GM18868 (cell line): ENCODE measurements at regions not wholly inside any gene's neighbourhood (a gene's known extent, or its start where the extent isn't known, plus 50 kb on each side); places are given as distances from the start of the nearest gene placed in this dataset.

Experiments used
- ATAC-seq: cut with Tn5 transposase; IDR thresholded peaks from one replicate; pipeline ENCODE4 v1.9.1; 2021; ENCODE audit warnings: mild to moderate bottlenecking, moderate library complexity; ENCODE audit not compliant: unreplicated experiment

- ATAC-seq: no peak
Measured at GRCh38 chr18:47549021-47549540, 297.6 kb upstream of the SKOR2 start.

GRCh38 chr18:47547539-47548202, 296.2 kb upstream of the SKOR2 start:
- no peak for ATAC-seq

- no peak for ATAC-seq
Measured at GRCh38 chr18:47545613-47546012, 294.2 kb upstream of the SKOR2 start.

GRCh38 chr18:47543080-47543479, 291.6 kb upstream of the SKOR2 start:
- no peak for ATAC-seq

- ATAC-seq: no peak
Measured at GRCh38 chr18:47542551-47542950, 291.1 kb upstream of the SKOR2 start.

DNA sequence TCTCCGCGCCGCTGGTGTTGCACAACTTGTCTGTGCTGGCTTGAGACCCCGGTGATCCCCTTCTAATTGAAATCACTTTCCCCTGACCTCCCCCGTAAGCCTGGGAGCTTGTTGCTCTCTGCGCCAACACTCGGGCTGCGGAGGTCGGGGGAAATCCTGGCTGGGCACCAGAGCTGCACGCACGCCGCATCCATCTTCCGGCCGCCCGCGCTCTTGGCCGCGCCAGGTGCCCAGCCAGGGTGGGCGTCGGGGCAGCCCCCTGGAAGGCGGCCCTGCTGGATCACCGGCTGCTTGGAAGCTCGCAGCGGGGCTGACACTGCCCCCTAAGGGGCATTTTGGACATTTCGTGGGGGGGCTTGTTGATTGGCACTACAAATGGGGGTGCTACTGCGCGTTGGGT, 280.3 kb upstream of the SKOR2 start:
- no peak for ATAC-seq

- no peak for ATAC-seq
Measured at GRCh38 chr18:47530695-47531094, 279.2 kb upstream of the SKOR2 start.

DNA sequence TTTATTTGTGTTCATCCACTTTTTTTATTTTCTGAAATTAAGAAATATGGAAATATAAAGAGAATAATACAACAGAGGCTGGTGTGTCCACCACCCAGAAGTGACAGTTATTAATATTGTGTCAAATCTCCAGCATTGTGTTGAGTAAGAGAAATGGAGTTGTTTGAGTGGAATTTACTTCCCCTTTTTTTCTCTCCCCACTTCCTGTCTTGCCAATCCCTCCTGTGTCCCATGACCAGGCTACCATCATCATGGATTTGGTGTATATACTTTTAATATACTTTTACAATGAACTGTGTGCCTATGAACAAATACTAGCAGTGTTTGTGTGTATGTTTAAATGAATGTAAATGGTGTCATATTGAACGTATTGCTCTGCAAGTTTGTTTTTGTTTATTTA, 276.9 kb upstream of the SKOR2 start:
- no peak for ATAC-seq

- no peak for ATAC-seq
Measured at GRCh38 chr18:47526147-47526546, 274.7 kb upstream of the SKOR2 start.

DNA sequence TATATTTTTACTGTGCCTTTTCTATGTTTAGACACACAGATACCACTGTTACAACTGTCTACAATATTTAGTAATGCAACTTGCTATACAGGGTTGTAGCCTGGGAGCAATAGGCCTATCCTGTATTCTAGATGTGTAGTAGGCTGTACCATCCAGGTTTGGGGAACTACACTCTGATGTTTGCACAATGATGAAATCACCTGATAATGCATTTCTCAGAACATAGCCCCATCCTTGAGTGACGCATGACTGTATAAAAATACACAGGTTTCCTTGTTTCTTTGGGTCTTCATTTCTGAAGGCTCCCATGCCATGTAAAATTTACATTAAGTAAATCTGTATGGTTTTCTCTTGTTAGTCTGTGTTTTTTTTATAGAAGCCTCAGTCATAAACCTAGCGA, 270.9 kb upstream of the SKOR2 start:
- no peak for ATAC-seq

- no peak for ATAC-seq
Measured at GRCh38 chr18:47520263-47520662, 268.8 kb upstream of the SKOR2 start.

DNA sequence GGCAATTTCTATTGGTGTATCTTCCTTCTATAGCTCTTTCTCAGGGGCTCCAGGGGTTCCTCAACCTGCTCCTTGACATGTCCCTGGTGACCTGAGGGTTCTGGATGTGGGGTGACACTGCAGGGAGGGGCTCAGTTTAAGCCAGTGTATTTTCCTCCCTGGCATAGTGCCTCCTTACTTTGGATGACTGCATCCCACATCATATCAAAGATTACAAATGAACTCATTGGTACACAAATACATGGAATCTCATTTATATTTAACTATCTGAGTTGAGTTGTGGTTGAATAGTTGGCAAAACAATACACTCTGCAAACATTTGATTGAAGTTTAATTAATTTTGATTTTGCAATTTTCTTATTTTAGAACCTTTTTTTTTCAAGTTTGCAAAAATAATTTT, 268.2 kb upstream of the SKOR2 start:
- no peak for ATAC-seq

DNA sequence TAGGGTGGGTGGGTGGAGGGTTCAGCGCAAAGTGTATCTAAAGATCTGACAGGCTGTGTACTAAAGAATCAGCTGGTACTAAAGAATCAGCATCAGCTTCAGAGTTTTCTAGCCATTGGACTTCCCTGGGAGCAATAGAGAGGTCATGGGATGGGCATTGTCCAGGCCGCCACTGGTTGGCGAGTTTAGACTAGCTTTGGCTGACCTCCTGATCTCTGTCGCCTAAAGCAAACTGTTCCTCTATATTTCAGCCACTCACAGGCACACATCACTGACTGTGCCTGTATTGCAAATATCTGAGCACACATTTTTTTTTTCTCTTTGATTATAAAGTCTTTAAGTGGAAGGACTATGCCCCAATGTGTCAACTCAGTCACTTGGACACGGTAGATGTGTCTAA, 267.8 kb upstream of the SKOR2 start:
- no peak for ATAC-seq

DNA sequence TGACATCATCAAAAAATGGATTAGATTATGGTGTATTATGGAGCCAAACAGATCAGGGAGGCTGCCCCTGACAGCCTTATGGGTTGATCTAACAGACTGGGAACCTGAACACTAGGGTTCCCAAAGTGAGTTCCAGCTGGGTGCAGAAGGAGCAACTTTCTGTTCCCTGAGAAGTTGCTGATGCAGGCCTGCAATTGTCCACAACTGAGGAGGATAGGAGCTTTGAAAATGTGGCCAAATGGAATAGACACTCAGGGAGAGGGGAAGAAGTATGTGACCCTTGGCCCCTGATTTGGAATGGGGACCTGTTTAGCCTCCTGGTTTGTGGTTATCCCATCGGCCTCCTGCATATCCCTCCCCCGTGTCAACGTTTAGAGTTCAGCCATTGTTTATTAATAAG, 262.2 kb upstream of the SKOR2 start:
- no peak for ATAC-seq

DNA sequence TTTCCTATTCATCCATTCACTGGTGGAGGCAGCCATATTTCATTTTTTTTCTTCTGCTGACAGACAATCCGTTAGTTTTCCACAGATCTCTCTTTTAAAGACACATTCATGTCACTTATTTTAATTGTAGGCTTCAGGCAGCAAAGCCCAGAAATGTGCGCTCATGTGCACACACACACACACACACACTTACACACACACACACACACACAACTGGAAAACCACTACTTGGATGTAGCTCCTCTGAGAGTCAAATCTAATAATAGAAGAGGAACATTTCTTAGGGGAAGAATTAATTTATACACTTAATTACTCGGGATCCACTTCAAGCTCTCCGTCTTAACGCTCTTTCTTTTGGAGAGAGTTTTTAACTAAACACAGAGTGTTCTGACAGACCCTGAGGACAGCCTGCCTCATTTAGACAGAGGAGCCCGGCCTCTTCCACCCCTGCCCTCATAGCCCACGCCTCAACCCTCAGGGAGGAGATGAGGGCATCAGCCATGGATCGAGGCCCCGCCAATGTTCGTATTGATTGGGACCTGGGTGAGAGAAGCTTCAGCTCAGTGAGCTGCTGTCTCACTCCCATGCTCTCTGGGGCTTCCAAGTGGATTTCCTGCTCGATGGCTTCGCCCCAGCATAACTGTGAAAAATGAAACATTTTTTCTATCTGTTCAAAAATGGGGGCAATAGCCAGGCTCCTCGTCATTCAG, 261.4 kb upstream of the SKOR2 start:
- ATAC-seq: no peak

DNA sequence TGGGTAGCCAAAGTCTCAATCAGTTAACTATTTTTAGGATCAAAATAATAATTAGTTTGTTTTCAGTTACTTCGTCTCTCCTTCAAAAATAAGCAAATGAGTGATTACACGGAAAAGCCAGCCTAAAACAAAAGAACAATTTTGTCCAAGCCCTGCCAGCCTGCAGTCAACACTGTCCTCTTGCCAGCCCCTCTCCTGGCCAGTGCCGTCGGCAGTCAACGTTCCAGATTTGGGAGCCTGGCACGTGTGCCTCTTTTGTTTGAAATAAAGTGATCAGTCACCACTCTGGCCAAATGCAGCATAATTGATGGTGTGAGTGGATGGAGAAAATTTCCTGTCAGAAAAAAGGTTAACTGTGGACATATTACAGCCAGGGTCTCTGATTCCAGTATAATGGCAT, 260.6 kb upstream of the SKOR2 start:
- ATAC-seq: no peak

DNA sequence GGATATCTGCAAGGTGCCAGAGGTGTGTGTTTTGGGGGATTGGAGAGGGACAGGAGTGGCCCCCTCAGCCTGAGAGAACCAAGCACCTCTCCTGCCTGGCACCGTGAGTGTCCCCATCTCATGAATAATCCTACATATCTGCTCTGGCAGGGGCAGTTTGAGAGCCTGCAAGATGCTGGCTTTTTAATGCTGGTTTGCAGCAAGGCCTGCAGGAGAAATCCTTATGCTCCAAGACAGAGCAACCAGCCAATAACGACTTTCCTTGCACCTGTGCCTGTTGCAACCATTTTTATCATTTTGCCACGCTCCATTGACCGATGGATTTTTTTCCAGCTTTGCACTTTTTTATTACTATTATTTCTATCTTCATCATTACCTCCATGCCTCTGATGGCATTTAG, 259.4 kb upstream of the SKOR2 start:
- no peak for ATAC-seq

DNA sequence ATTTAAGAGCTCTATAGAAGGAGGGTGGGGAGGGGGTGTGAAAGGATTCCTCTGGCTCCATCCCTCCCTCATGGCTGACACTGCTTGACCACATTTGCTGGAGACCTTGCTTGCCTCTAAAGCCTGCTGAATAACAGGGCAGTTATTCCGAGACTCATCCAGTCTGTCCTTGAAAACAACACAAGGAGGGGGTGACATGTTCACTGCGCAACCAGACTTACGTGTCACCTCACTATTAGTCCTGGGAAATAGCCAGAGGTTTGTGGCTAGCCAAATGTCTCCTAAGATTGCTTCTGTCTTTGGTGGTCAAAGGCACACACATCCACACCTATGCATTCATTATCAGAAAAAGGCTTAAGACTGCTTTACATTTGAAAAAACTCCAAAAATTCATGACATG, 256.2 kb upstream of the SKOR2 start:
- no peak for ATAC-seq

GRCh38 chr18:47506897-47507296, 255.4 kb upstream of the SKOR2 start:
- no peak for ATAC-seq

- no peak for ATAC-seq
Measured at GRCh38 chr18:47501946-47502345, 250.5 kb upstream of the SKOR2 start.

DNA sequence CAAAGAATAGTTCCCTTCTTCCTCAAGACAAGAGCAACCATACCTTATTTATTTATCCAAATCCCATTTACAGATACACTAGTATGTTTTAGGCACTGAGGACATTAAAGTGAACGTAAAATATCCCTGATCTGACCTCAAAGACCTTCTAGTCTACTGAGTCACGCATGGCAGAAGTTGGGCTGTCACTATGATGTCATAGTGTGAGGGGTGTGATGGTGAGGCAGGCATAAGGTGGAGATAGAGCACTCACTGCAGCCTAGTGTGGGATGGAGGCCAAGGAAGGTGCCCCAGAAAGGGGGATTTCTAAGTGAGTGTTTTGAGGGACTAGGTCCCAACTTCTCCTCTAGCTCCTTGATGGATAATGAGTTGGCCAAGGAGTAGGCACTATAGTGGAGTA, 249.5 kb upstream of the SKOR2 start:
- ATAC-seq: no peak

DNA sequence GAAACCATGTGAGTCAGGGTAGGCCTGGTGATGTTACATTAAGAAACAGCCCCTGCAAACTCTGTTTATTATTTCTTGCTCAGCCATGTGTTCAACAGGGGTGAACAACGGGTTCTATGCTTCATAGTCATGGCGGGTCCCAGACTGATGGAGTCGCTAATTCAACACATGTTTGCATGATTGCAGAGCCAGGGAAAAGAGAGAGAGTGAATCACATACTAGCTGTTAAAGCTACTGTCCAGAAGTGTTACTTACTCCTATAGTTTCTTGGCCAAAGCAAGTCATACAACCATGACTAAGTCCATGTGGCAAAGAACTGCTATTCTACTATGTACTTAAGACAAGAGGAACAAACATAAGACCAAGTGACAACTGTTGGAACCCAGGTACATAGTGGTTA, 241.2 kb upstream of the SKOR2 start:
- ATAC-seq: no peak

DNA sequence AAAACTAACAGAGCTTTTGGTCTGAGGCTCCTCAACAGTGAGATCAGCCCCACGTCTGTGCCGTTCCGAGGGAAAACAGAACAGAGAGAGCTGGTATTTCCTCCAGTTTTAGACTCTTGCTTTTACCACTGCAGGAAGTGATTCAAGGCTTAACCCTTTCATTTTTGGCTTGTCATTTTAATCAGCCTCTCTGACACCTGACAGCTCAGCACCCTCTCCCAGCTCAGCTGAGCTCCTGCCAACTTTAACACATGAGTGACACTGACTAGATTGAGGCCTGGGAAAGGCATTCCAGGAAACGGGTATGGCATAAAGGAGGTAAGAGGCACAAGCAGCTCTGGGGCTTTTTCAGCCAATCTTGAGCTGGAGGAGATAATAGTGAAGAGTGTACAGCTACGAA, 239.4 kb upstream of the SKOR2 start:
- no peak for ATAC-seq
